Effector CD4-positive, alpha-beta T cell (primary cell): ENCODE measurements at regions not wholly inside any gene's neighbourhood (a gene's known extent, or its start where the extent isn't known, plus 50 kb on each side); places are given as distances from the start of the nearest gene placed in this dataset.

Source experiments
- DNase-seq: peaks from one replicate; pipeline ENCODE4 v3.0.0-alpha.2; 2020

- no peak for DNase-seq
These were observed 131.2 kb downstream of the MAGEB5 start for GRCh38 chrX:26347171-26347570.

- DNase-seq = no peak
These were observed 118.3 kb downstream of the MAGEB5 start for GRCh38 chrX:26334232-26334631.

GRCh38 chrX:26328608-26329319 lies 112.8 kb downstream of the MAGEB5 start:
- no peak for DNase-seq

GRCh38 chrX:26309262-26309661 lies 93.3 kb downstream of the MAGEB5 start:
- no peak for DNase-seq

- no peak for DNase-seq
These were observed 79.5 kb downstream of the MAGEB5 start for GRCh38 chrX:26295425-26295824.

GRCh38 chrX:26286836-26287235 lies 70.9 kb downstream of the MAGEB5 start:
- no peak for DNase-seq
